Stomach (tissue), 8 donors: ENCODE measurements at regions not wholly inside any gene's neighbourhood (a gene's known extent, or its start where the extent isn't known, plus 50 kb on each side); places are given as distances from the start of the nearest gene placed in this dataset.

Experiments used
- DNase-seq, 2 donors: peaks; one replicate each; pipeline versions ENCODE4 v3.0.0 to v3.0.0-alpha.2; 2013 to 2019
- H3K27ac ChIP-seq, 5 donors: fragments of 200-600 bp in 4 of 5; sonication (generic) in 4 of 5; one replicate each; pipeline ENCODE4 v1.5.1; 2013 to 2019; ENCODE audit warnings: mild to moderate bottlenecking in 1 of 5, moderate library complexity in 1 of 5
- H3K27me3 ChIP-seq, 3 donors: fragments of 200-600 bp; sonication (generic); one replicate each; pipeline ENCODE4 v1.5.1; 2017 to 2019; ENCODE audit warnings: mixed run types in 1 of 3
- H3K36me3 ChIP-seq, 4 donors: fragments of 200-600 bp; sonication (generic); 1 replicate in 3 of 4; 2 replicates in 1 of 4; pipeline ENCODE4 v1.5.1; 2016 to 2019
- H3K4me1 ChIP-seq, 4 donors: fragments of 200-600 bp; sonication (generic); one replicate each; pipeline ENCODE4 v1.5.1; 2016 to 2019
- H3K4me3 ChIP-seq, 4 donors: fragments of 200-600 bp; sonication (generic) in 3 of 4; one replicate each; pipeline ENCODE4 v1.5.1; 2016 to 2019; ENCODE audit warnings: mild to moderate bottlenecking in 1 of 4
- H3K9me3 ChIP-seq, 4 donors: fragments of 200-600 bp; sonication (generic); one replicate each; pipeline ENCODE4 v1.5.1; 2016 to 2019
- CTCF ChIP-seq, 7 experiments: fragments of 450-650 bp in 4 of 7; fragments of 200-600 bp in 3 of 7; sonication (generic) in 3 of 7; IDR thresholded peaks; one replicate each; pipeline ENCODE4 v1.5.1; 2016 to 2019; ENCODE audit warnings: antibody characterized with exemption in 7 of 7, control low read depth in 2 of 7, mild to moderate bottlenecking in 1 of 7
- EP300 ChIP-seq: sonication (generic); formaldehyde crosslinking; IDR thresholded peaks from one replicate; pipeline ENCODE4 v1.6.1; 2017; ENCODE audit warnings: antibody characterized with exemption
- POLR2A ChIP-seq, 4 donors: fragments of 450-650 bp; IDR thresholded peaks; one replicate each; pipeline ENCODE4 v1.6.1; 2016; ENCODE audit warnings: antibody characterized with exemption in 4 of 4, control low read depth in 2 of 4, mild to moderate bottlenecking in 1 of 4, moderate library complexity in 1 of 4
- POLR2AphosphoS5 ChIP-seq, 3 donors: sonication (generic); formaldehyde crosslinking; IDR thresholded peaks; one replicate each; pipeline ENCODE4 v1.6.1; 2016; ENCODE audit warnings: antibody characterized with exemption in 3 of 3
- WGBS, 5 donors: extraction: QIAGEN DNeasy Blood & Tissue Kit in 3 of 5; methylation state at CpG; one replicate each; pipeline versions ENCODE4 v1.1.5 to v1.1.7; 2013 to 2018; 5-methylcytosine and 5-hydroxymethylcytosine counted together
- intact Hi-C: fragments of 100-400 bp; cut with DNase I; formaldehyde crosslinking; loops from one replicate; pipeline ENCODE4 v1.15.1; 2023; ENCODE audit warnings: low total_unique reads
- donor health status: healthy with polysubstance abuse.
- donor health status: Bipolar disorder and iron deficiency.
- donor health status: healthy.

- no peak for DNase-seq
- H3K36me3 ChIP-seq, result no peaks in the 10 kb centered on the region
- H3K4me1 ChIP-seq, result no peaks in the 10 kb centered on the region
- H3K27me3 ChIP-seq, result peaks cover 0 to 48% (median 7%) of the 10 kb centered on the region in 3 donors
- WGBS, 5 donors, result 84 to 88% (median 86%) methylated on average over 6 of the region's 6 CpGs
- no peak overlapping the region for H3K27ac ChIP-seq
- H3K9me3 ChIP-seq, result no peaks in the 10 kb centered on the region
- no peak overlapping the region for H3K4me3 ChIP-seq
- intact Hi-C loops, result no loop called here
- TF ChIP-seq CTCF (IDR thresholded peaks at IDR 0.05) (no peak), POLR2A (IDR thresholded peaks at IDR 0.05) (no peak), POLR2AphosphoS5 (IDR thresholded peaks at IDR 0.05) (no peak), EP300 (no peak)
Measured at GRCh38 chr20:59491884-59492283, 112.5 kb upstream of the PHACTR3 start.

DNA sequence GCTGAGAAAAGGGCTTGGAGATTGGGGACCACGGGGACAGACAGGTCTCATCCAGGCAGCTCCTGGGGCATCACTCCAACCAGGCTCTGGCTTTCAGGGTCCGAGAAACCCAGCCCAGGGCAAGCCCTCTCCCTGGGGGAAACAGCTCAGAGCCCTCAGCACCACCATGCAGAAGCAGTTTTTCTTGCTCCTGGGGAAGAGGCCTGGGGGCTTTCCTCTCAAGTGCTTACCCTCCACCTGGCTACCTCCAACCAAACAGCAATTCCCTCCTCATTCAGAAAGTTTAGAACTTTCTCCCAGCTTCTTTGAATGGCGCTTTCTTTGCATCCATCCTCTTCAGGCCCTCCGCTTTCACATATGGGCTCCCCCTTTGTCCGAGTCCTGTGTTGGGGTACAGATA lies 110.4 kb upstream of the PHACTR3 start:
- no peaks in the 10 kb centered on the region for H3K36me3 ChIP-seq
- H3K9me3 ChIP-seq, result no peaks in the 10 kb centered on the region
- intact Hi-C loops, result no loop called here
- 77 to 90% (median 86%) methylated on average over 5 of the region's 5 CpGs for WGBS, 5 donors
- DNase-seq, result no peak
- H3K4me1 ChIP-seq, result no peaks in the 10 kb centered on the region
- H3K27me3 ChIP-seq, result peaks cover 0 to 67% (median 7%) of the 10 kb centered on the region in 3 donors
- no peak for TF ChIP-seq POLR2AphosphoS5 (IDR thresholded peaks at IDR 0.05)
- TF ChIP-seq EP300, result no peak
- no peak for TF ChIP-seq POLR2A (IDR thresholded peaks at IDR 0.05)
- no peak for TF ChIP-seq CTCF (IDR thresholded peaks at IDR 0.05)
- H3K27ac ChIP-seq, result no peak overlapping the region
- no peak overlapping the region for H3K4me3 ChIP-seq

DNA sequence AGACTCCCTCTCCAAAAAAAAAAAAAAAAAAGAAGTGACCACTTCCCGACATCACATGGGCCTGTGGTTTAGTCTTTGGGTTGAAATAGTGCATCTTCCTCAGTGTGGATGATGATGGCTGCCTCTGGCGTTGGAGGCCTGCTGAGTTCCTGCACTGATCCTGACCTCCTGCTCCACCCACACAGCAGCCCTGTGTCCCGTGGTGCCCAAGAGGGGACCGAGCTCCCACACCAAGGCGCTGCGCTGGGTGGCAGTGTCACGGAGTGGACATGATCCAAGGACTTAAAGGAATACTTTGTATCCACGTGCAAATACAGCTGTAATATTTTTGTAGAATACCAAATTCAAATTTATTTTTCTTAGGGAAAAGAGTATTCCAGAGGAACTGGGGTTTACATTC lies 109.2 kb upstream of the PHACTR3 start:
- H3K4me3 ChIP-seq, result no peak overlapping the region
- H3K4me1 ChIP-seq, result no peaks in the 10 kb centered on the region
- TF ChIP-seq POLR2A (IDR thresholded peaks at IDR 0.05), result no peak
- no peak for TF ChIP-seq POLR2AphosphoS5 (IDR thresholded peaks at IDR 0.05)
- TF ChIP-seq EP300, result no peak
- TF ChIP-seq CTCF (IDR thresholded peaks at IDR 0.05), result no peak
- peaks cover 0 to 67% (median 7%) of the 10 kb centered on the region in 3 donors for H3K27me3 ChIP-seq
- intact Hi-C loops, result no loop called here
- no peak for DNase-seq
- H3K9me3 ChIP-seq, result peaks cover 0 to 10% (median 3%) of the 10 kb centered on the region in 4 donors
- no peaks in the 10 kb centered on the region for H3K36me3 ChIP-seq
- H3K27ac ChIP-seq, result no peak overlapping the region
- 77 to 88% (median 77%) methylated on average over 8 of the region's 8 CpGs for WGBS, 5 donors

DNA sequence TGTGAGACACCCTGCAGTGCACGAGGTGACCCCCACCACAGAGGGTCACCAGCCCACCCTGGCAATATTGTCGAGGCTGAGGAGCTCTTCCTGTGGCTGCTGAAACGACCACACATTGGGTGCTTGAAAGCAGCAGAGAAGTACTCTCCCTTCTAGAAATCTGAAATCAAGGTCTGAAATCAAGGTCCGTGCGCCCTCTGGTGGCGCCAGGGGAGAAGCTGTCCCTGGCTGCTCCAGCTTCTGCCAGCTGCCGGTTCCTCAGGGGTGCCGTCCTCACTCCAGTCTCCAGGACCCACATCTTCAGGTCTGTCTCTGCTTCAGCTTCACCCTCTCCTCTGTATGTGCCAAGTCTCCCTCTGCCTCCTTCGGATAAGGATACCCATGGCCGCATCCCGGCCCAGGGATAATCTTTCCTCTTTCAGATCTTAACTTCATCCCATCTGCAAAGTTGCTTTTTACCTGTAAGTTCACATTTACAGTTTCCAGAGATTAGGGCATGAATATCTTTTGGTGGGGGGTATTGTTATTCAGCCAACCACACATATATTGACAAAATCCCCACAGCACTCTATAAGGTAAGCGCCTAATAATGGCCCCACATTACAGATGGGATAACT lies 108.3 kb upstream of the PHACTR3 start:
- intact Hi-C loops, result no loop called here
- Histone ChIP-seq H3K4me3 (no peak overlapping the region), H3K9me3 (peaks cover 0 to 10% (median 3%) of the 10 kb centered on the region in 4 donors), H3K27ac (no peak overlapping the region), H3K4me1 (no peaks in the 10 kb centered on the region), H3K36me3 (no peaks in the 10 kb centered on the region), H3K27me3 (peaks cover 0 to 67% (median 7%) of the 10 kb centered on the region in 3 donors)
- TF ChIP-seq CTCF (IDR thresholded peaks at IDR 0.05) (peak in 5 of 7 experiments; percentile 23 to 84 (median 74)), EP300 (no peak)
- 10 to 13% (median 11%) methylated on average over 12 of the region's 12 CpGs for WGBS, 5 donors
- DNase-seq, result peak; percentile 72 to 89
